Esophagus squamous epithelium (tissue), 5 donors: ENCODE measurements at regions not wholly inside any gene's neighbourhood (a gene's known extent, or its start where the extent isn't known, plus 50 kb on each side); places are given as distances from the start of the nearest gene placed in this dataset.

Experiments used
- DNase-seq: peaks from one replicate; lab custom pipeline; 2025; lab: John Stamatoyannopoulos, UW
- H3K27ac ChIP-seq, 4 donors: fragments of 200-600 bp; sonication (generic); one replicate each; pipeline ENCODE4 v1.5.1; 2016 to 2019; ENCODE audit warnings: mild to moderate bottlenecking in 1 of 4
- H3K27me3 ChIP-seq, 4 donors: fragments of 200-600 bp; sonication (generic); 1 replicate in 3 of 4; 2 replicates in 1 of 4; pipeline versions ENCODE4 v1.5.1 to v1.6.0; 2017 to 2021; ENCODE audit warnings: antibody characterized with exemption in 1 of 4
- H3K36me3 ChIP-seq, 3 donors: fragments of 200-600 bp; sonication (generic); one replicate each; pipeline ENCODE4 v1.5.1; 2016 to 2019
- H3K4me1 ChIP-seq, 3 donors: fragments of 200-600 bp; sonication (generic); one replicate each; pipeline ENCODE4 v1.5.1; 2017 to 2019
- H3K4me3 ChIP-seq, 4 donors: fragments of 200-600 bp; sonication (generic); 1 replicate in 3 of 4; 2 replicates in 1 of 4; pipeline ENCODE4 v1.5.1; 2016 to 2019; ENCODE audit warnings: mild to moderate bottlenecking in 2 of 4, moderate library complexity in 1 of 4
- H3K9me3 ChIP-seq, 3 donors: fragments of 200-600 bp; sonication (generic); one replicate each; pipeline ENCODE4 v1.5.1; 2016 to 2019
- CTCF ChIP-seq, 6 experiments: fragments of 450-650 bp in 4 of 6; fragments of 200-600 bp in 2 of 6; sonication (generic) in 2 of 6; IDR thresholded peaks; one replicate each; pipeline ENCODE4 v1.5.1; 2016 to 2019; ENCODE audit warnings: antibody characterized with exemption in 6 of 6, mild to moderate bottlenecking in 4 of 6, moderate library complexity in 4 of 6
- POLR2A ChIP-seq, 4 donors: fragments of 450-650 bp; IDR thresholded peaks; one replicate each; pipeline ENCODE4 v1.6.1; 2017; ENCODE audit warnings: antibody characterized with exemption in 4 of 4, mild to moderate bottlenecking in 4 of 4, moderate library complexity in 3 of 4
- WGBS, 2 donors: methylation state at CpG; one replicate each; pipeline ENCODE4 v1.1.5; 2018; 5-methylcytosine and 5-hydroxymethylcytosine counted together
- intact Hi-C: fragments of 100-400 bp; cut with DNase I; formaldehyde crosslinking; loops from one replicate; pipeline ENCODE4 v1.15.0; 2022
- donor health status: DM: yes; HTN: yes; CAD: no.

DNA sequence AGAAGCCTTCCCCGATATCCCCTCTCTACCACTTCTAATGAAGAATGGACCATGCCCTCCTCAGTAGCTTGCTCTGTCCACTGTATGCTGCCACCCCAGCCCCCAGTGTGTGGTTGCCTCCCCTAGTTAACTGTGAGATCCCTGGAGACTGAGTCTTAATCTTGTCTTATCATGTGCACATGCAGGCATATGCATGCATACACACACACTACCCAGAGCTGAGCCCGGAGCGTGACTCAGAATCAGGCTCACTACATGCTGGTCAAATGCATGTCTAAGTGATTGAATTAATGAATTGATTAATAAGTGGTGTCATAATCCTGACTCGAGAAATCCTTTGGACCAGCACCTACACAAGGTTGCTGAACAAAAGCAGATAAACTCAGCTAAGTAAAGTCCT, 99.4 kb downstream of the CCT6B start:
- intact Hi-C loops = no loop called here
- Histone ChIP-seq H3K4me3 (no peak overlapping the region), H3K36me3 (no peaks in the 10 kb centered on the region), H3K27me3 (peaks cover 0 to 11% (median 0%) of the 10 kb centered on the region in 4 donors), H3K27ac (no peak overlapping the region), H3K9me3 (no peaks in the 10 kb centered on the region), H3K4me1 (no peaks in the 10 kb centered on the region)
- 84 to 91% methylated on average over 4 of the region's 4 CpGs for WGBS, 2 donors
- no peak for DNase-seq
- no peak for TF ChIP-seq POLR2A (IDR thresholded peaks at IDR 0.05)
- no peak for TF ChIP-seq CTCF (IDR thresholded peaks at IDR 0.05)

GRCh38 chr17:34859652-34860051, 101.6 kb downstream of the CCT6B start:
- Histone ChIP-seq H3K36me3 (no peaks in the 10 kb centered on the region), H3K4me1 (no peaks in the 10 kb centered on the region), H3K9me3 (no peaks in the 10 kb centered on the region), H3K27ac (no peak overlapping the region), H3K27me3 (peaks cover 0 to 11% (median 0%) of the 10 kb centered on the region in 4 donors), H3K4me3 (no peak overlapping the region)
- intact Hi-C loops = no loop called here
- TF ChIP-seq POLR2A (IDR thresholded peaks at IDR 0.05) (no peak), CTCF (IDR thresholded peaks at IDR 0.05) (no peak)
- 36 to 43% methylated on average over 4 to 5 of the region's 5 CpGs for WGBS, 2 donors
- no peak for DNase-seq

DNA sequence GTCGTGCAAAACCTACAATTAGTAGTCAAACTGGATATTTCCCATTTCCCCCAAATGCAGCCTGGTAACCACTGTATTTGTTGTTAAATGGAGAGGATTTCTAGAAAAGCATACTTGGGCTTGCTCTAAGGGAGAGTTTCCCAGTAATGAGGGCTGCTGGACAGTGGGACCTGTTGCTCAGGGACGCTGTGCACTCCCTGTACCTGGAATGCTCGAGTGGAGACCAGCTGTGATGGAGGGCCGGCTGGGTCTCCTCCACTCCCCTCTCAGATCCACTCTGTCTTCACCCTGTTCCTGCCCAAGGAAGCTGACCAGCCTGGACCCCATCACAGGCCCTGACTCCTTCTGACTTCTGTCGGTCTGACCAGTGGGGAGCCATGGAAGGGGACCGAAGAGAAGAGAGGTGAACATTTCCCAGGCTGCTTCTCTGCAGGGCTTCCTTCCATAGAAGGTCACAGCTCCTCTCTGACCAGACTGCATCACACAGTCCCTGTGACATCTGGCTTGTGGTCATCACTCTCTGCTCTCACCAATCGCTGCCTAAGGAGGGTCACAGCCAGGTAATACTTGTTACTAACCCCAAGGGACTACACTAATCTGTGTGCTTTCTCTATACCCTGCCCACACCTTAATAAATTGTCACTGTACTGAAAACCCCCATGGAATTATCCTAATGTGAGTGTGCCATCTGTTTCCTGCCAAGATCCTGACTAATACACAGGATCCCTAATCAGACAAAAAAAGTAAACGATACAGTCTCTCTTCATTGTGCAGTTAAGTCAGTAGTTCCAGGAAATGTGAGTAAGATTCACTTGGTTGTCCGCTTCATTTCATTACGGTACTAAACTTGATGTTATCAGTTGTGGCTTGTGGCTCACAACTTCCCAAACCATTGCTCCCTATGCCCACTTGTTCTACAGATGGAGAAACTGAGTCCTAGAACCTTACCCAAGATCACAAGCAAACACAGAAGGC, 102.4 kb downstream of the CCT6B start:
- intact Hi-C loops = no loop called here
- TF ChIP-seq POLR2A (IDR thresholded peaks at IDR 0.05) (no peak), CTCF (IDR thresholded peaks at IDR 0.05) (no peak)
- Histone ChIP-seq H3K36me3 (no peaks in the 10 kb centered on the region), H3K27me3 (peaks cover 0 to 11% (median 0%) of the 10 kb centered on the region in 4 donors), H3K4me1 (no peaks in the 10 kb centered on the region), H3K9me3 (no peaks in the 10 kb centered on the region), H3K4me3 (no peak overlapping the region), H3K27ac (no peak overlapping the region)
- no peak for DNase-seq
- WGBS, 2 donors = 46 to 50% methylated on average over 9 to 10 of the region's 10 CpGs

DNA sequence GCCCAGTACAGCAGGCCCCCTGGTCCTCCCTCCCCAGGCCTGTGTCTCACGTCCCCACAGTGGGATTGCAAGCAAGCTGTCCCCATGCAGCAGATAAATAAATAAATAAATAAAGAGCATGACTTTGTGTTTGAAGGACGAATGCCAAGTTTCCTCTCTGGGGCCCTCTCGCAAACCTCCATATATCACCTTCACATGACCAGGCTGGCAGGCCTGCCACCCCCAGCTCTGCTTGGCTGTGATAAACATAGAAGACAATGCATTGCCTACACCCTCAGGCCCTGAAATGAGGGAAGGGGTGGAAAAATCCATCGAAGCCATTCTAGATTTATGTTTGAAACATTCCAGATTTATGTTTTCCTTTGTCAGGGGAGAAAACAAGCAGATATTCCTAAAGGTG, 107.3 kb downstream of the CCT6B start:
- WGBS, 2 donors = 39 to 68% methylated on average over 4 of the region's 4 CpGs
- TF ChIP-seq CTCF (IDR thresholded peaks at IDR 0.05) = no peak
- TF ChIP-seq POLR2A (IDR thresholded peaks at IDR 0.05) = no peak
- no peak overlapping the region for H3K4me3 ChIP-seq
- no peaks in the 10 kb centered on the region for H3K36me3 ChIP-seq
- peaks cover 0 to 4% (median 0%) of the 10 kb centered on the region in 4 donors for H3K27me3 ChIP-seq
- no peak for DNase-seq
- H3K4me1 ChIP-seq = no peaks in the 10 kb centered on the region
- H3K9me3 ChIP-seq = no peaks in the 10 kb centered on the region
- intact Hi-C loops = no loop called here
- H3K27ac ChIP-seq = no peak overlapping the region

GRCh38 chr17:34852614-34853013, 108.6 kb downstream of the CCT6B start:
- no peaks in the 10 kb centered on the region for H3K4me1 ChIP-seq
- 58 to 82% methylated on average over 2 to 4 of the region's 5 CpGs for WGBS, 2 donors
- intact Hi-C loops = no loop called here

More at GRCh38 chr17:34852614-34853013, 108.6 kb downstream of the CCT6B start:
- Histone ChIP-seq H3K9me3 (no peaks in the 10 kb centered on the region), H3K36me3 (no peaks in the 10 kb centered on the region), H3K27ac (no peak overlapping the region), H3K27me3 (peaks cover 0 to 4% (median 0%) of the 10 kb centered on the region in 4 donors), H3K4me3 (no peak overlapping the region)
- TF ChIP-seq POLR2A (IDR thresholded peaks at IDR 0.05) (no peak), CTCF (IDR thresholded peaks at IDR 0.05) (no peak)
- DNase-seq = no peak
